Fibroblast of lung (primary cell): ENCODE measurements at regions not wholly inside any gene's neighbourhood (a gene's known extent, or its start where the extent isn't known, plus 50 kb on each side); places are given as distances from the start of the nearest gene placed in this dataset.

Experiments
- CTCF ChIP-seq, 2 donors: IDR thresholded peaks in 1 of 2; conservative IDR thresholded peaks in 1 of 2; 1 replicate in 1 of 2; 2 replicates in 1 of 2; pipeline ENCODE4 v1.5.1; 2011 to 2012; ENCODE audit warnings: low read length in 2 of 2, control low read depth in 1 of 2, inconsistent platforms in 1 of 2, low read depth in 1 of 2, mild to moderate bottlenecking in 1 of 2
- EZH2 ChIP-seq: IDR thresholded peaks from 2 replicates; pipeline ENCODE4 v1.5.1; 2012; ENCODE audit warnings: low read length, control low read depth, mild to moderate bottlenecking; ENCODE audit errors: missing control alignments

GRCh38 chr2:198494931-198495330 is 690.5 kb downstream of the PLCL1 start:
- TF ChIP-seq CTCF (conservative IDR thresholded peaks at IDR 0.05 in 1 of 2, IDR thresholded peaks at IDR 0.05 in 1 of 2; ENCODE audit: low read depth in 1 of 2, low read length in 2 of 2) (no peak), EZH2 (no peak)
